ENCODE measurements at regions not wholly inside any gene's neighbourhood (a gene's known extent, or its start where the extent isn't known, plus 50 kb on each side); places are given as distances from the start of the nearest gene placed in this dataset.

DNA sequence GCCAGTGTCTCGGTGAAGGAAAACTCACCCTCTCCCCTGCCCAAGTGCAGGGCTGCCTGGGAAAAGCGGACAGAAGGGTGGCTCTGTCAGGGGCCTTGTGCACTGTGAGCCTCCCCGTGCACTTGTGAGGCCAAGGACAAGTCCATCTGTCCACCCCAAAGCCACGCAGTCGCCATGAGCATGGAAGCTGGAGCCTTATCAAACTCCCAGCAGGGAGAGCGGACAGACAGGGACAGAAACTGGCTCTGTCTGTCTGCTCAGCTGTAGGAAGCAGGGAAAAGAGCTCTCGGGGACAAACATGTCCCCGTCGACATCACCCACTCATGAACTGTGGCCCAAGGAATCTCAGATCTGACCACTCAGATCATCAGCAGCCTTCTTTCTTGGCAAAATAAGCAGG is 1385.4 kb downstream of the TBC1D22A start:
- peaks cover 5 to 22% (median 19%) of the 10 kb centered on the region in 5 donors for H3K27me3 ChIP-seq (ENCODE audit: control insufficient read depth in 5 of 5, insufficient read depth in 4 of 5, low read length in 5 of 5)
- H3K4me1 ChIP-seq (ENCODE audit: control insufficient read depth in 5 of 5, insufficient read depth in 5 of 5, low read length in 5 of 5), result no peaks in the 10 kb centered on the region
- H3K9ac ChIP-seq (ENCODE audit: low read length in 5 of 5), result no peak overlapping the region
- H3K9me3 ChIP-seq (ENCODE audit: control insufficient read depth in 5 of 5, low read length in 5 of 5), result no peaks in the 10 kb centered on the region
- no peak overlapping the region for H3K4me3 ChIP-seq (ENCODE audit: low read depth in 1 of 5, low read length in 5 of 5)
- H3K27ac ChIP-seq (ENCODE audit: low read depth, low read length), result no peak overlapping the region
- no peaks in the 10 kb centered on the region for H3K36me3 ChIP-seq (ENCODE audit: control insufficient read depth in 5 of 5, insufficient read depth in 5 of 5, low read length in 5 of 5)

- Histone ChIP-seq H3K4me1 (ENCODE audit: control insufficient read depth in 5 of 5, insufficient read depth in 5 of 5, low read length in 5 of 5) (no peaks in the 10 kb centered on the region), H3K36me3 (ENCODE audit: control insufficient read depth in 5 of 5, insufficient read depth in 5 of 5, low read length in 5 of 5) (no peaks in the 10 kb centered on the region), H3K9me3 (ENCODE audit: control insufficient read depth in 5 of 5, low read length in 5 of 5) (no peaks in the 10 kb centered on the region), H3K27me3 (ENCODE audit: control insufficient read depth in 5 of 5, insufficient read depth in 4 of 5, low read length in 5 of 5) (peaks cover 5 to 23% (median 17%) of the 10 kb centered on the region in 5 donors), H3K9ac (ENCODE audit: low read length in 5 of 5) (no peak overlapping the region), H3K4me3 (ENCODE audit: low read depth in 1 of 5, low read length in 5 of 5) (no peak overlapping the region), H3K27ac (ENCODE audit: low read depth, low read length) (no peak overlapping the region)
Measured at GRCh38 chr22:48147404-48147803, 1385.0 kb downstream of the TBC1D22A start.

GRCh38 chr22:48146426-48146825 is 1384.0 kb downstream of the TBC1D22A start:
- Histone ChIP-seq H3K9ac (ENCODE audit: low read length in 5 of 5) (no peak overlapping the region), H3K27ac (ENCODE audit: low read depth, low read length) (no peak overlapping the region), H3K36me3 (ENCODE audit: control insufficient read depth in 5 of 5, insufficient read depth in 5 of 5, low read length in 5 of 5) (no peaks in the 10 kb centered on the region), H3K27me3 (ENCODE audit: control insufficient read depth in 5 of 5, insufficient read depth in 4 of 5, low read length in 5 of 5) (peaks cover 5 to 24% (median 17%) of the 10 kb centered on the region in 5 donors), H3K4me1 (ENCODE audit: control insufficient read depth in 5 of 5, insufficient read depth in 5 of 5, low read length in 5 of 5) (no peaks in the 10 kb centered on the region), H3K9me3 (ENCODE audit: control insufficient read depth in 5 of 5, low read length in 5 of 5) (no peaks in the 10 kb centered on the region), H3K4me3 (ENCODE audit: low read depth in 1 of 5, low read length in 5 of 5) (no peak overlapping the region)

- Histone ChIP-seq H3K27ac (ENCODE audit: low read depth, low read length) (no peak overlapping the region), H3K36me3 (ENCODE audit: control insufficient read depth in 5 of 5, insufficient read depth in 5 of 5, low read length in 5 of 5) (no peaks in the 10 kb centered on the region), H3K9ac (ENCODE audit: low read length in 5 of 5) (no peak overlapping the region), H3K4me1 (ENCODE audit: control insufficient read depth in 5 of 5, insufficient read depth in 5 of 5, low read length in 5 of 5) (no peaks in the 10 kb centered on the region), H3K4me3 (ENCODE audit: low read depth in 1 of 5, low read length in 5 of 5) (no peak overlapping the region), H3K9me3 (ENCODE audit: control insufficient read depth in 5 of 5, low read length in 5 of 5) (no peaks in the 10 kb centered on the region), H3K27me3 (ENCODE audit: control insufficient read depth in 5 of 5, insufficient read depth in 4 of 5, low read length in 5 of 5) (peaks cover 5 to 24% (median 20%) of the 10 kb centered on the region in 5 donors)
Measured at GRCh38 chr22:48145738-48146137, 1383.3 kb downstream of the TBC1D22A start.

GRCh38 chr22:48144318-48144717 is 1381.9 kb downstream of the TBC1D22A start:
- no peaks in the 10 kb centered on the region for H3K36me3 ChIP-seq (ENCODE audit: control insufficient read depth in 5 of 5, insufficient read depth in 5 of 5, low read length in 5 of 5)
- no peak overlapping the region for H3K27ac ChIP-seq (ENCODE audit: low read depth, low read length)
- H3K9ac ChIP-seq (ENCODE audit: low read length in 5 of 5), result no peak overlapping the region
- H3K4me1 ChIP-seq (ENCODE audit: control insufficient read depth in 5 of 5, insufficient read depth in 5 of 5, low read length in 5 of 5), result no peaks in the 10 kb centered on the region
- H3K4me3 ChIP-seq (ENCODE audit: low read depth in 1 of 5, low read length in 5 of 5), result no peak overlapping the region
- peaks cover 5 to 24% (median 20%) of the 10 kb centered on the region in 5 donors for H3K27me3 ChIP-seq (ENCODE audit: control insufficient read depth in 5 of 5, insufficient read depth in 4 of 5, low read length in 5 of 5)
- no peaks in the 10 kb centered on the region for H3K9me3 ChIP-seq (ENCODE audit: control insufficient read depth in 5 of 5, low read length in 5 of 5)

DNA sequence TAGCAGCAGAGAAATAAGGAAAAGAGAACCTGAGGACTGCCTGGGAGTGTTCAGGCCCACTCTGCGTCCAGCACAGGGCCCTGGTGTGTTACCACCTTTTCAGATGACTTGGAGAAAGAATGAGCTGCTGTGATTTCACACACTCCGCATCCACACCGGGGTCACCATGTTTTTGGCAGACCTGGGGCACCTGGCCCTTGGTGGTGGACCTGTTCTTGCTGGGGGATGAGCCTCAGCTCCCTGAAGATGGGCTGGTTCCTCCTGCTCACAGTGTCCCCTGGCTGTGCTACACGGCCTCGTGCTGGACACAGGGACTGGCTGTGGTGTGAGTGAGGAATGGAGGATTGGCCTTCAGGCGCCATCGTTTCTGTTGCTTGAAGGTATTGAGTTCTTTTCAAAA is 1381.4 kb downstream of the TBC1D22A start:
- H3K27me3 ChIP-seq (ENCODE audit: control insufficient read depth in 5 of 5, insufficient read depth in 4 of 5, low read length in 5 of 5), result peaks cover 5 to 24% (median 20%) of the 10 kb centered on the region in 5 donors

DNA sequence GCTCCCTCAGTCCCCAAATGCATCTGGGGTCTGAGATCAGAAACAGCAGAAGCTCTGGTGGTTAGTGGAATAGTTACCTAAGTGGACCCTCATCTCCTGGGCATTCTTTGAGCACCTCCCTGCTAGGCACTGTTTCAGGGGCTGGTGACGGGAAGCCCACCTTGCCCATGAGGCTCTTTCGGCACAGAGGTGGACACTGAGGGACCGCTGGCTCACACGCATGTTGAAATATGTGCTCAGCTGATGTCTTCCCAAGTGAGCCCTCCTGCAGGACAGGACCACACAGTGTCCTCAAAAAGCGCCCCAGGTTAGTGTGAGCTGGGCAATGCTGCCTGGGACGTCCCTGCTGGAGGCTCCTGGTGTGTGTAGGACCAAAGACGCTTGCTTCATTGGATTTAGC is 1379.9 kb downstream of the TBC1D22A start:
- H3K9ac ChIP-seq (ENCODE audit: low read length in 5 of 5), result no peak overlapping the region
- H3K36me3 ChIP-seq (ENCODE audit: control insufficient read depth in 5 of 5, insufficient read depth in 5 of 5, low read length in 5 of 5), result no peaks in the 10 kb centered on the region
- H3K27ac ChIP-seq (ENCODE audit: low read depth, low read length), result no peak overlapping the region
- H3K4me1 ChIP-seq (ENCODE audit: control insufficient read depth in 5 of 5, insufficient read depth in 5 of 5, low read length in 5 of 5), result no peaks in the 10 kb centered on the region
- peaks cover 5 to 24% (median 20%) of the 10 kb centered on the region in 5 donors for H3K27me3 ChIP-seq (ENCODE audit: control insufficient read depth in 5 of 5, insufficient read depth in 4 of 5, low read length in 5 of 5)
- no peak overlapping the region for H3K4me3 ChIP-seq (ENCODE audit: low read depth in 1 of 5, low read length in 5 of 5)
- H3K9me3 ChIP-seq (ENCODE audit: control insufficient read depth in 5 of 5, low read length in 5 of 5), result no peaks in the 10 kb centered on the region

More for the DNA sequence above, 1381.4 kb downstream of the TBC1D22A start:
- Histone ChIP-seq H3K9me3 (ENCODE audit: control insufficient read depth in 5 of 5, low read length in 5 of 5) (no peaks in the 10 kb centered on the region), H3K27ac (ENCODE audit: low read depth, low read length) (no peak overlapping the region), H3K9ac (ENCODE audit: low read length in 5 of 5) (no peak overlapping the region), H3K36me3 (ENCODE audit: control insufficient read depth in 5 of 5, insufficient read depth in 5 of 5, low read length in 5 of 5) (no peaks in the 10 kb centered on the region), H3K4me1 (ENCODE audit: control insufficient read depth in 5 of 5, insufficient read depth in 5 of 5, low read length in 5 of 5) (no peaks in the 10 kb centered on the region), H3K4me3 (ENCODE audit: low read depth in 1 of 5, low read length in 5 of 5) (no peak overlapping the region)

DNA sequence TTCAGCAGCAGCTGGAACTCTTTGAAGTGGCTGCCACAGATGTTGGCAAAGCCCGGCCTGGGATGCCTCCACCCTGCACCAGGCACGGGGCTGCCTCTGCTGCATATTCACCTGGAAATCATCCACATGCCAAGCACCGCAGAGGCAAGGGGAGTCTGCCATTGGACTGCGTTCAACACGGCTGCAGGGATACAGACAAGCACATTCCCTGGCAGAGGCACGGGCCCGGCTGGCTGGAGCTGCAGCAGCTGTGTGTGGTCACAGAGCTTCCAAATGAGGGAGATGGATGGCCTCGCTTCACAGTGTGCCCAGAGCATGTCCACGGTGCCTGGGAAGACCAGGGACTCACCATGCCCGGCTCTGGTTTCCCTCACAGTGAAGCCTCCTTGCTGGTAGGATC is 1378.9 kb downstream of the TBC1D22A start:
- Histone ChIP-seq H3K4me3 (ENCODE audit: low read depth in 1 of 5, low read length in 5 of 5) (no peak overlapping the region), H3K4me1 (ENCODE audit: control insufficient read depth in 5 of 5, insufficient read depth in 5 of 5, low read length in 5 of 5) (no peaks in the 10 kb centered on the region), H3K27ac (ENCODE audit: low read depth, low read length) (no peak overlapping the region), H3K9ac (ENCODE audit: low read length in 5 of 5) (no peak overlapping the region), H3K9me3 (ENCODE audit: control insufficient read depth in 5 of 5, low read length in 5 of 5) (no peaks in the 10 kb centered on the region), H3K36me3 (ENCODE audit: control insufficient read depth in 5 of 5, insufficient read depth in 5 of 5, low read length in 5 of 5) (no peaks in the 10 kb centered on the region), H3K27me3 (ENCODE audit: control insufficient read depth in 5 of 5, insufficient read depth in 4 of 5, low read length in 5 of 5) (peaks cover 5 to 19% (median 15%) of the 10 kb centered on the region in 5 donors)

DNA sequence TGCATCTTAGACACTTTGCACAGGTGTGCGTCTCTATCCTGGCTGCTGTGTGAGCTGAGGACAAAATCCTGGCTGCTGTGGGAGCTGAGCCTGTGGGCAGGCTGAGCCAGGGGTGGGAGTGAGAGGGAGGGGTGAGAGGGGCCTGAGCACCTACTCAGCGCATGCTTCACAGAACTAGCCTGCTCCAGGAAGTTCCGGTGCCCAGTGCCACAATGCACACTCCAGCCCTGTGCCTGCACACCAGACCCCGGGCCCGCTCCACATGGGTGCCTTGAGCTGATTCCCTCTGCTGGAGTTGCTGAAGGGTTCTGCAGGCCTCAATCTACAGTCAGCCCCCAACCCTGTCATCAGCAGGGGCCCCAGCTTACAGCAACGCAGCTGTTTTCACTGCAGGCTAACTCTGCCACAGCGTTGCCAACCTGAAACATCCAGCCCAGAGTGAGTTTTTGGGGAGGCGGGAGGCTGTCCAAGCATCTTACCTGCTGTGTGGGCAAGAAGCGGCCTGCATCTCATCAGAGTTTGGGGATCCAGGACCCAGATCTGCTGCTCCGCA is 1377.9 kb downstream of the TBC1D22A start:
- Histone ChIP-seq H3K4me3 (ENCODE audit: low read depth in 1 of 5, low read length in 5 of 5) (no peak overlapping the region), H3K27ac (ENCODE audit: low read depth, low read length) (no peak overlapping the region), H3K9me3 (ENCODE audit: control insufficient read depth in 5 of 5, low read length in 5 of 5) (no peaks in the 10 kb centered on the region), H3K36me3 (ENCODE audit: control insufficient read depth in 5 of 5, insufficient read depth in 5 of 5, low read length in 5 of 5) (no peaks in the 10 kb centered on the region), H3K27me3 (ENCODE audit: control insufficient read depth in 5 of 5, insufficient read depth in 4 of 5, low read length in 5 of 5) (peaks cover 5 to 13% (median 6%) of the 10 kb centered on the region in 5 donors), H3K4me1 (ENCODE audit: control insufficient read depth in 5 of 5, insufficient read depth in 5 of 5, low read length in 5 of 5) (no peaks in the 10 kb centered on the region), H3K9ac (ENCODE audit: low read length in 5 of 5) (no peak overlapping the region)

DNA sequence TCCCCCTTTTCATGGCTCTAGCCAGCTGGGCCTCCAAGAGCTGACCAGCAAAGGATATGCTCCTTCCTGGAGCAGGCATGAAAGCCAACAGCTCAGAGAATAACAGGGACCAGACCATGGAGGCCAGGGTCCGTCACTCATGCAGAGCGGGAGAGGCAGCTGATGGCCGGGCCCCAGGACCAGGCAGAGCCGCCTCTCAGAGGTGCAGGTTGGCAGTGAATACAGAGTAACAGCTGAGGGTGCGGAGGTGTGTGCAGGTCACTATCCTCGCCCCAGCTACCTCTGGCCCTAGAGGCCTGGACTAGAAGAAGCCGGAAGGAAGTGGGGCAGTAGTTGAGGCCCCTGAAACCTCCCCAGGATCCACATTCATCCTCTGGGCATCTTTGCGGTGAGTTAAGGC is 1377.3 kb downstream of the TBC1D22A start:
- peaks cover 5 to 10% (median 5%) of the 10 kb centered on the region in 5 donors for H3K27me3 ChIP-seq (ENCODE audit: control insufficient read depth in 5 of 5, insufficient read depth in 4 of 5, low read length in 5 of 5)
- H3K27ac ChIP-seq (ENCODE audit: low read depth, low read length), result no peak overlapping the region

More for the DNA sequence above, 1377.3 kb downstream of the TBC1D22A start:
- no peaks in the 10 kb centered on the region for H3K9me3 ChIP-seq (ENCODE audit: control insufficient read depth in 5 of 5, low read length in 5 of 5)
- no peaks in the 10 kb centered on the region for H3K36me3 ChIP-seq (ENCODE audit: control insufficient read depth in 5 of 5, insufficient read depth in 5 of 5, low read length in 5 of 5)
- H3K4me3 ChIP-seq (ENCODE audit: low read depth in 1 of 5, low read length in 5 of 5), result no peak overlapping the region
- H3K9ac ChIP-seq (ENCODE audit: low read length in 5 of 5), result no peak overlapping the region
- no peaks in the 10 kb centered on the region for H3K4me1 ChIP-seq (ENCODE audit: control insufficient read depth in 5 of 5, insufficient read depth in 5 of 5, low read length in 5 of 5)
